ENCODE measurements at regions not wholly inside any gene's neighbourhood (a gene's known extent, or its start where the extent isn't known, plus 50 kb on each side); places are given as distances from the start of the nearest gene placed in this dataset.

- Mint-ChIP-seq H3K36me3 (ENCODE audit: low read depth) (no peaks in the 10 kb centered on the region), H3K4me3 (no peak overlapping the region), H3K9me3 (no peaks in the 10 kb centered on the region), H3K27ac (no peak overlapping the region), H3K4me1 (ENCODE audit: low read depth) (no peaks in the 10 kb centered on the region), H3K27me3 (peaks cover 50% of the 10 kb centered on the region)
- no peak for TF ChIP-seq CTCF (IDR thresholded peaks at IDR 0.05)
- Histone ChIP-seq H3K36me3 (ENCODE audit: insufficient read depth, low read length) (no peaks in the 10 kb centered on the region), H3K27me3 (ENCODE audit: control insufficient read depth in 1 of 2, insufficient read depth in 2 of 2, low read length in 2 of 2) (peaks cover 18 to 24% of the 10 kb centered on the region in 2 experiments), H3K4me1 (ENCODE audit: insufficient read depth, low read length) (no peaks in the 10 kb centered on the region), H3K27ac (ENCODE audit: low read depth in 1 of 2, low read length in 2 of 2) (no peak overlapping the region), H3K9me3 (ENCODE audit: control insufficient read depth in 1 of 2, insufficient read depth in 1 of 2, low read length in 2 of 2) (peaks cover 0 to 8% of the 10 kb centered on the region in 2 experiments), H3K4me3 (ENCODE audit: low read length) (no peak overlapping the region)
- ChIA-PET CTCF (no interaction called here), POLR2A (interaction anchor here (0.8 kb wide), 1 partner anchor 9 kb away, joined by 3 read pairs; no protein-coding TSS in a partner anchor)
- intact Hi-C loops (cut with DNase I, micrococcal nuclease) = no loop called here
- DNase-seq (no peak), ATAC-seq (ENCODE audit: poor library complexity) (no peak)
These were observed 217.3 kb downstream of the VAPA start for GRCh38 chr18:10131081-10131459.

GRCh38 chr18:10131460-10132395 is 217.9 kb downstream of the VAPA start:
- no peak for DNase-seq
- Histone ChIP-seq H3K27me3 (ENCODE audit: control insufficient read depth in 1 of 2, insufficient read depth in 2 of 2, low read length in 2 of 2) (peaks cover 18 to 24% of the 10 kb centered on the region in 2 experiments), H3K4me1 (ENCODE audit: insufficient read depth, low read length) (no peaks in the 10 kb centered on the region), H3K9me3 (ENCODE audit: control insufficient read depth in 1 of 2, insufficient read depth in 1 of 2, low read length in 2 of 2) (peaks cover 0 to 8% of the 10 kb centered on the region in 2 experiments), H3K36me3 (ENCODE audit: insufficient read depth, low read length) (no peaks in the 10 kb centered on the region), H3K4me3 (ENCODE audit: low read length) (no peak overlapping the region), H3K27ac (ENCODE audit: low read depth in 1 of 2, low read length in 2 of 2) (no peak overlapping the region)
- CTCF ChIA-PET = no interaction called here
- no peak for TF ChIP-seq CTCF (IDR thresholded peaks at IDR 0.05)
- intact Hi-C loops (cut with DNase I, micrococcal nuclease) = no loop called here
- Mint-ChIP-seq H3K4me3 (no peak overlapping the region), H3K27me3 (peaks cover 50% of the 10 kb centered on the region), H3K4me1 (ENCODE audit: low read depth) (no peaks in the 10 kb centered on the region), H3K36me3 (ENCODE audit: low read depth) (no peaks in the 10 kb centered on the region), H3K9me3 (no peaks in the 10 kb centered on the region), H3K27ac (no peak overlapping the region)
- POLR2A ChIA-PET = interaction anchor here (0.8 kb wide), 1 partner anchor 9 kb away, joined by 3 read pairs; no protein-coding TSS in a partner anchor
- ATAC-seq (ENCODE audit: poor library complexity) = no peak

GRCh38 chr18:10133516-10133915 is 219.7 kb downstream of the VAPA start:
- no peaks in the 10 kb centered on the region for H3K9me3 ChIP-seq (ENCODE audit: control insufficient read depth in 1 of 2, insufficient read depth in 1 of 2, low read length in 2 of 2)
- intact Hi-C loops (cut with DNase I, micrococcal nuclease) = no loop called here
- H3K4me1 ChIP-seq (ENCODE audit: insufficient read depth, low read length) = no peaks in the 10 kb centered on the region
- DNase-seq (no peak), ATAC-seq (ENCODE audit: poor library complexity) (no peak)
- Mint-ChIP-seq H3K4me3 (no peak overlapping the region), H3K27ac (no peak overlapping the region), H3K36me3 (ENCODE audit: low read depth) (no peaks in the 10 kb centered on the region), H3K4me1 (ENCODE audit: low read depth) (no peaks in the 10 kb centered on the region), H3K9me3 (no peaks in the 10 kb centered on the region), H3K27me3 (peaks cover 41% of the 10 kb centered on the region)
- no peaks in the 10 kb centered on the region for H3K36me3 ChIP-seq (ENCODE audit: insufficient read depth, low read length)
- peaks cover 18 to 22% of the 10 kb centered on the region in 2 experiments for H3K27me3 ChIP-seq (ENCODE audit: control insufficient read depth in 1 of 2, insufficient read depth in 2 of 2, low read length in 2 of 2)
- H3K4me3 ChIP-seq (ENCODE audit: low read length) = no peak overlapping the region
- no peak for TF ChIP-seq CTCF (IDR thresholded peaks at IDR 0.05)
- POLR2A ChIA-PET = no interaction called here
- CTCF ChIA-PET = no interaction called here
- no peak overlapping the region for H3K27ac ChIP-seq (ENCODE audit: low read depth in 1 of 2, low read length in 2 of 2)
